T-helper 2 cell (primary cell): ENCODE measurements at regions not wholly inside any gene's neighbourhood (a gene's known extent, or its start where the extent isn't known, plus 50 kb on each side); places are given as distances from the start of the nearest gene placed in this dataset.
A peak's percentile ranks its signal among the peaks of the same experiment; 100 is the strongest.
"Not testable (repeated sequence)": the region's sequence is repeated elsewhere in the genome, so short reads cannot be mapped to it uniquely, and the experiment has no call there.

Experiments used
- DNase-seq, 5 experiments: peaks; one replicate each; pipeline versions ENCODE4 v3.0.0 to v3.0.0-alpha.2; 2012 to 2022

GRCh38 chr13:26484196-26484595 is 73.3 kb upstream of the WASF3 start:
- no peak for DNase-seq

GRCh38 chr13:26485288-26485687 is 72.2 kb upstream of the WASF3 start:
- no peak for DNase-seq

- DNase-seq: no peak
Measured at GRCh38 chr13:26485786-26486185, 71.7 kb upstream of the WASF3 start.

- DNase-seq: no peak
Measured at GRCh38 chr13:26486550-26486949, 70.9 kb upstream of the WASF3 start.

- DNase-seq: no peak
Measured at GRCh38 chr13:26487781-26488180, 69.7 kb upstream of the WASF3 start.

- no peak for DNase-seq
Measured at GRCh38 chr13:26488236-26489003, 69.1 kb upstream of the WASF3 start.

- not testable (repeated sequence) for DNase-seq
Measured at GRCh38 chr13:26492301-26492700, 65.2 kb upstream of the WASF3 start.

GRCh38 chr13:26494571-26495195 is 62.8 kb upstream of the WASF3 start:
- no peak for DNase-seq

- DNase-seq: no peak
Measured at GRCh38 chr13:26495750-26496149, 61.7 kb upstream of the WASF3 start.

- no peak for DNase-seq
Measured at GRCh38 chr13:26497968-26498511, 59.4 kb upstream of the WASF3 start.

GRCh38 chr13:26498656-26499601 is 58.6 kb upstream of the WASF3 start:
- DNase-seq: no peak

GRCh38 chr13:26500618-26501320 is 56.7 kb upstream of the WASF3 start:
- peak in 1 of 5 experiments; percentile 10 for DNase-seq

- DNase-seq: no peak
Measured at GRCh38 chr13:26501641-26502040, 55.8 kb upstream of the WASF3 start.

- DNase-seq: peak in 2 of 5 experiments; percentile 7 to 65
Measured at GRCh38 chr13:26502826-26503225, 54.7 kb upstream of the WASF3 start.

- DNase-seq: no peak
Measured at GRCh38 chr13:26503826-26504594, 53.5 kb upstream of the WASF3 start.
